A673 (cell line): ENCODE measurements at regions not wholly inside any gene's neighbourhood (a gene's known extent, or its start where the extent isn't known, plus 50 kb on each side); places are given as distances from the start of the nearest gene placed in this dataset.

Source experiments
- BruUV-seq: library from RNA; stranded (reverse); fragments of 400-500 nt; replicated peaks from 2 replicates; lab custom pipeline; 2021; lab: Mats Ljungman, UMichigan
- CTCF ChIA-PET: fragments of 300-600 bp; sonication (Branson Sonifier 250); formaldehyde crosslinking; loops from one replicate; lab custom pipeline; 2022; ENCODE audit warnings: antibody characterized with exemption; lab: Charles Lee
- POLR2A ChIA-PET: fragments of 300-600 bp; sonication (Branson Sonifier 250); formaldehyde crosslinking; loops from one replicate; lab custom pipeline; 2022; ENCODE audit warnings: antibody characterized with exemption; ENCODE audit not compliant: low non-redundant PET; lab: Charles Lee
- DNase-seq: peaks from one replicate; pipeline ENCODE4 v3.0.0-alpha.2; 2015; ENCODE audit warnings: low spot score
- H3K27ac ChIP-seq: fragments of 200-600 bp; sonication (generic); 2 replicates; pipeline ENCODE4 v1.5.1; 2016; ENCODE audit warnings: mixed run types, low read depth, mild to moderate bottlenecking, mixed read lengths, antibody characterized with exemption, low read length; ENCODE audit not compliant: poor library complexity, severe bottlenecking
- H3K27me3 ChIP-seq: fragments of 200-600 bp; sonication (generic); replicated peaks from 2 replicates; pipeline ENCODE4 v1.6.1; 2017; ENCODE audit warnings: mixed run types, low read depth, mild to moderate bottlenecking, mixed read lengths, antibody characterized with exemption, low read length; ENCODE audit not compliant: insufficient read depth, poor library complexity
- H3K36me3 ChIP-seq: fragments of 200-600 bp; sonication (generic); 2 replicates; pipeline ENCODE4 v1.6.1; 2016; ENCODE audit warnings: mixed run types, mild to moderate bottlenecking, mixed read lengths, antibody characterized with exemption, low read length; ENCODE audit not compliant: insufficient read depth, poor library complexity, severe bottlenecking
- H3K4me1 ChIP-seq: fragments of 200-600 bp; sonication (generic); 2 replicates; pipeline ENCODE4 v1.6.1; 2017; ENCODE audit warnings: mixed run types, mild to moderate bottlenecking, mixed read lengths, antibody characterized with exemption, low read length; ENCODE audit not compliant: insufficient read depth, poor library complexity, severe bottlenecking
- H3K4me3 ChIP-seq: fragments of 200-600 bp; sonication (generic); 2 replicates; pipeline ENCODE4 v1.5.1; 2016; ENCODE audit warnings: low read depth, mixed run types, mild to moderate bottlenecking, mixed read lengths, low read length; ENCODE audit not compliant: poor library complexity, severe bottlenecking
- H3K9me3 ChIP-seq: fragments of 200-600 bp; sonication (generic); 2 replicates; pipeline ENCODE4 v1.6.1; 2016; ENCODE audit warnings: mixed run types, low read depth, mild to moderate bottlenecking, mixed read lengths, antibody characterized with exemption, low read length; ENCODE audit not compliant: poor library complexity, severe bottlenecking
- CTCF ChIP-seq: fragments of 300-800, 200-600 bp; sonication (generic); conservative IDR thresholded peaks from 2 replicates; pipeline ENCODE4 v1.5.1; 2017; ENCODE audit warnings: low read depth, mild to moderate bottlenecking, antibody characterized with exemption, low read length, moderate library complexity, mixed read lengths
- EZH2 ChIP-seq: fragments of 200-600 bp; sonication (generic); IDR thresholded peaks from 2 replicates; pipeline ENCODE4 v1.6.1; 2017; ENCODE audit warnings: borderline replicate concordance, low read depth, mild to moderate bottlenecking, mixed read lengths, antibody characterized with exemption, low read length; ENCODE audit not compliant: poor library complexity, severe bottlenecking
- intact Hi-C: fragments of 100-400 bp; cut with micrococcal nuclease; formaldehyde crosslinking; loops from one replicate; pipeline ENCODE4 v1.10.0; 2022; ENCODE audit not compliant: unreplicated experiment

- DNase-seq, result no peak
- ChIA-PET POLR2A (no interaction called here), CTCF (no interaction called here)
- no TSS peak for BruUV-seq
- Histone ChIP-seq H3K4me1 (no peaks in the 10 kb centered on the region), H3K27me3 (no peaks in the 10 kb centered on the region), H3K4me3 (no peak overlapping the region), H3K27ac (no peak overlapping the region), H3K36me3 (no peaks in the 10 kb centered on the region), H3K9me3 (no peaks in the 10 kb centered on the region)
- TF ChIP-seq EZH2 (no peak), CTCF (no peak)
- intact Hi-C loops, result no loop called here
Measured at GRCh38 chr14:82398256-82398655, 864.6 kb upstream of the SEL1L start.

- H3K4me1 ChIP-seq, result no peaks in the 10 kb centered on the region
- TF ChIP-seq EZH2 (no peak), CTCF (no peak)
- no peak overlapping the region for H3K4me3 ChIP-seq
- CTCF ChIA-PET, result no interaction called here
- POLR2A ChIA-PET, result no interaction called here
- no peak overlapping the region for H3K27ac ChIP-seq
- DNase-seq, result no peak
- no peaks in the 10 kb centered on the region for H3K36me3 ChIP-seq
- no peaks in the 10 kb centered on the region for H3K9me3 ChIP-seq
- BruUV-seq, result no TSS peak
- intact Hi-C loops, result no loop called here
- H3K27me3 ChIP-seq, result no peaks in the 10 kb centered on the region
Measured at GRCh38 chr14:82403987-82404386, 870.3 kb upstream of the SEL1L start.

GRCh38 chr14:82410064-82410463 lies 876.4 kb upstream of the SEL1L start:
- H3K36me3 ChIP-seq, result no peaks in the 10 kb centered on the region
- BruUV-seq, result no TSS peak
- H3K4me3 ChIP-seq, result no peak overlapping the region
- no peak for TF ChIP-seq EZH2
- no peak for TF ChIP-seq CTCF
- no peaks in the 10 kb centered on the region for H3K9me3 ChIP-seq
- H3K27me3 ChIP-seq, result no peaks in the 10 kb centered on the region
- intact Hi-C loops, result no loop called here
- H3K27ac ChIP-seq, result no peak overlapping the region
- H3K4me1 ChIP-seq, result no peaks in the 10 kb centered on the region
- ChIA-PET POLR2A (no interaction called here), CTCF (no interaction called here)
- DNase-seq, result no peak
